ENCODE measurements at regions not wholly inside any gene's neighbourhood (a gene's known extent, or its start where the extent isn't known, plus 50 kb on each side); places are given as distances from the start of the nearest gene placed in this dataset.

DNA sequence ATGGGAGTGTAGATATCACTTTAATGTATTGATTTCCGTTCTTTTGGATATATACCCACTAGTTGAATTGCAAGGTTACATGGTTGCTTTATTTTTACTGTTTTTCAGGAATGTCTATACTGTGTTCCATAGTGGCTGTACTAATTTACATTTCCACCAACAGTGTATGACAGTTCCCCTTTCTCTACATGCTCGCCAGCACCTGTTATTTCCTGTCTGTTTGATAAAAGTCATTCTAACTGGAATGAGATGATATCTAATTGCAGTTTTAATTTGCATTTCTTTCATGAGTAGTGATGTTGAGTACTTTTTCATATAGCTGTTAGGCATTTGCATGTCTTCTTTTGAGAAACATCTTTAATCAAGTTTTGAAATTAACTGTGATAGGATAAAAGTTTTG lies 818.6 kb downstream of the SLITRK6 start:
- no peak for DNase-seq (ENCODE audit: low read depth in 1 of 2, low spot score in 1 of 2)

DNA sequence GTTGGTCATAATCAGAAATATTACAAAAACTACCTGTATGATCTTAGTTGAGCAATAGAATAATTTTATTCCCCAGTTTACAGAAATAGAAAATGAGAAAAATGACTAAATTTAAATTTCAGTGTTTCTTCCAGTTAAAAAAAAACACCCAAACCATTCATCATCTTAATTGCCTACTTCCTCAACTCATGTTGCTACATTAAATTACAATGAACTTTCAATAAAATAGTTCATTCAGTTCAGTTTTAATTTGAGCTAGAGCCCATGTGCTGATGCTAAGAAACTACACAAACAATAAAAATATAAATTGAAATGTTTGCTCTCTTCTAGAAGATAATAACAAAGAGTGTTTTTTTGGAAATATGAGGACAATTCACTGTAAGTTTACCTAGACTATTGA lies 820.4 kb downstream of the SLITRK6 start:
- no peaks in the 10 kb centered on the region for H3K27me3 ChIP-seq (ENCODE audit: insufficient read depth, poor library complexity, severe bottlenecking)
- DNase-seq (ENCODE audit: low read depth in 1 of 2, low spot score in 1 of 2), result no peak
- H3K27ac ChIP-seq (replicated peaks), result no peak overlapping the region
- H3K4me3 ChIP-seq (replicated peaks; ENCODE audit: insufficient read depth, low read length), result no peak overlapping the region
- TF ChIP-seq GABPA (IDR thresholded peaks at IDR 0.05; ENCODE audit: low read depth), result no peak
- no peak for TF ChIP-seq POLR2AphosphoS5 (IDR thresholded peaks at IDR 0.05; ENCODE audit: low read depth)
- TF ChIP-seq SPI1 (IDR thresholded peaks at IDR 0.05; ENCODE audit: borderline replicate concordance, low read depth), result no peak
- TF ChIP-seq, protein P1, sequence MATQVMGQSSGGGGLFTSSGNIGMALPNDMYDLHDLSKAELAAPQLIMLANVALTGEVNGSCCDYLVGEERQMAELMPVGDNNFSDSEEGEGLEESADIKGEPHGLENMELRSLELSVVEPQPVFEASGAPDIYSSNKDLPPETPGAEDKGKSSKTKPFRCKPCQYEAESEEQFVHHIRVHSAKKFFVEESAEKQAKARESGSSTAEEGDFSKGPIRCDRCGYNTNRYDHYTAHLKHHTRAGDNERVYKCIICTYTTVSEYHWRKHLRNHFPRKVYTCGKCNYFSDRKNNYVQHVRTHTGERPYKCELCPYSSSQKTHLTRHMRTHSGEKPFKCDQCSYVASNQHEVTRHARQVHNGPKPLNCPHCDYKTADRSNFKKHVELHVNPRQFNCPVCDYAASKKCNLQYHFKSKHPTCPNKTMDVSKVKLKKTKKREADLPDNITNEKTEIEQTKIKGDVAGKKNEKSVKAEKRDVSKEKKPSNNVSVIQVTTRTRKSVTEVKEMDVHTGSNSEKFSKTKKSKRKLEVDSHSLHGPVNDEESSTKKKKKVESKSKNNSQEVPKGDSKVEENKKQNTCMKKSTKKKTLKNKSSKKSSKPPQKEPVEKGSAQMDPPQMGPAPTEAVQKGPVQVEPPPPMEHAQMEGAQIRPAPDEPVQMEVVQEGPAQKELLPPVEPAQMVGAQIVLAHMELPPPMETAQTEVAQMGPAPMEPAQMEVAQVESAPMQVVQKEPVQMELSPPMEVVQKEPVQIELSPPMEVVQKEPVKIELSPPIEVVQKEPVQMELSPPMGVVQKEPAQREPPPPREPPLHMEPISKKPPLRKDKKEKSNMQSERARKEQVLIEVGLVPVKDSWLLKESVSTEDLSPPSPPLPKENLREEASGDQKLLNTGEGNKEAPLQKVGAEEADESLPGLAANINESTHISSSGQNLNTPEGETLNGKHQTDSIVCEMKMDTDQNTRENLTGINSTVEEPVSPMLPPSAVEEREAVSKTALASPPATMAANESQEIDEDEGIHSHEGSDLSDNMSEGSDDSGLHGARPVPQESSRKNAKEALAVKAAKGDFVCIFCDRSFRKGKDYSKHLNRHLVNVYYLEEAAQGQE (IDR thresholded peaks at IDR 0.05; ENCODE audit: insufficient replicate concordance, low read depth), result no peak
- TF ChIP-seq, protein P2, sequence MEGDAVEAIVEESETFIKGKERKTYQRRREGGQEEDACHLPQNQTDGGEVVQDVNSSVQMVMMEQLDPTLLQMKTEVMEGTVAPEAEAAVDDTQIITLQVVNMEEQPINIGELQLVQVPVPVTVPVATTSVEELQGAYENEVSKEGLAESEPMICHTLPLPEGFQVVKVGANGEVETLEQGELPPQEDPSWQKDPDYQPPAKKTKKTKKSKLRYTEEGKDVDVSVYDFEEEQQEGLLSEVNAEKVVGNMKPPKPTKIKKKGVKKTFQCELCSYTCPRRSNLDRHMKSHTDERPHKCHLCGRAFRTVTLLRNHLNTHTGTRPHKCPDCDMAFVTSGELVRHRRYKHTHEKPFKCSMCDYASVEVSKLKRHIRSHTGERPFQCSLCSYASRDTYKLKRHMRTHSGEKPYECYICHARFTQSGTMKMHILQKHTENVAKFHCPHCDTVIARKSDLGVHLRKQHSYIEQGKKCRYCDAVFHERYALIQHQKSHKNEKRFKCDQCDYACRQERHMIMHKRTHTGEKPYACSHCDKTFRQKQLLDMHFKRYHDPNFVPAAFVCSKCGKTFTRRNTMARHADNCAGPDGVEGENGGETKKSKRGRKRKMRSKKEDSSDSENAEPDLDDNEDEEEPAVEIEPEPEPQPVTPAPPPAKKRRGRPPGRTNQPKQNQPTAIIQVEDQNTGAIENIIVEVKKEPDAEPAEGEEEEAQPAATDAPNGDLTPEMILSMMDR (IDR thresholded peaks at IDR 0.05; ENCODE audit: insufficient read depth, low read length), result no peak

More for the DNA sequence above, 818.6 kb downstream of the SLITRK6 start:
- Histone ChIP-seq H3K4me3 (replicated peaks; ENCODE audit: insufficient read depth, low read length) (no peak overlapping the region), H3K27ac (replicated peaks) (no peak overlapping the region), H3K27me3 (ENCODE audit: insufficient read depth, poor library complexity, severe bottlenecking) (no peaks in the 10 kb centered on the region)
- TF ChIP-seq, protein P1 (IDR thresholded peaks at IDR 0.05; ENCODE audit: insufficient replicate concordance, low read depth), result no peak
- peak; percentile 9; the same call in 1 of the 2 replicates for TF ChIP-seq SPI1 (IDR thresholded peaks at IDR 0.05; ENCODE audit: borderline replicate concordance, low read depth)

DNA sequence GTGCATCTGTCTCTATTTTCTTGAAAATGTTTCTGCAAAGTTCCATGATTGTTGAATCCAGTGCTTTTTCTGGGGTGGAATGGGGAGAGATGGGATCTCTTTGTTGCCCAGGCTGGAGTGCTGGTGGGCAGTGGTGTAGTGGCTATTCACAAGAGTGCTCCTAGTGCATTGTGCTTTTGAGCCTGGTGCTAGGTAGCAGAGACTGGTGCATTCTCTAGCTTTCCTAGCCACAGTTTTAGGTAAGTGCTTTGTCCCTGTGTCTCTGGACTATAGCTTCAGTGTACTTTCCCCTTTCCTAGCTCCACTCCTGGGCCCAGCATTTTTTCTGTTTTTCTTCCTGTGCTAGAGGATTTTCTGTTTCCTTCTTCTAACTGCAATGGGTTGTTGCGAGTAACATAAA lies 825.6 kb downstream of the SLITRK6 start:
- no peak for TF ChIP-seq POLR2AphosphoS5 (IDR thresholded peaks at IDR 0.05; ENCODE audit: low read depth)
- TF ChIP-seq, protein P2 (IDR thresholded peaks at IDR 0.05; ENCODE audit: insufficient read depth, low read length), result no peak
- no peak for TF ChIP-seq GABPA (IDR thresholded peaks at IDR 0.05; ENCODE audit: low read depth)
- TF ChIP-seq, protein P1 (IDR thresholded peaks at IDR 0.05; ENCODE audit: insufficient replicate concordance, low read depth), result no peak
- no peak for TF ChIP-seq SPI1 (IDR thresholded peaks at IDR 0.05; ENCODE audit: borderline replicate concordance, low read depth)
- Histone ChIP-seq H3K27me3 (ENCODE audit: insufficient read depth, poor library complexity, severe bottlenecking) (no peaks in the 10 kb centered on the region), H3K4me3 (replicated peaks; ENCODE audit: insufficient read depth, low read length) (no peak overlapping the region), H3K27ac (replicated peaks) (no peak overlapping the region)
- DNase-seq (ENCODE audit: low read depth in 1 of 2, low spot score in 1 of 2), result no peak
